Anterior cingulate cortex (tissue), 58 donors: ENCODE measurements at regions not wholly inside any gene's neighbourhood (a gene's known extent, or its start where the extent isn't known, plus 50 kb on each side); places are given as distances from the start of the nearest gene placed in this dataset.
A peak's percentile ranks its signal among the peaks of the same experiment; 100 is the strongest.

Source experiments
- DNase-seq, 58 donors: peaks; one replicate each; lab custom pipeline; 2025; lab: John Stamatoyannopoulos, UW

GRCh38 chr13:34037636-34038540 is 219.9 kb downstream of the RFC3 start:
- DNase-seq: peak in 10 of 58 donors; percentile 2 to 44 (median 8)

- no peak for DNase-seq
These were observed 220.7 kb downstream of the RFC3 start for GRCh38 chr13:34038541-34039068.

DNA sequence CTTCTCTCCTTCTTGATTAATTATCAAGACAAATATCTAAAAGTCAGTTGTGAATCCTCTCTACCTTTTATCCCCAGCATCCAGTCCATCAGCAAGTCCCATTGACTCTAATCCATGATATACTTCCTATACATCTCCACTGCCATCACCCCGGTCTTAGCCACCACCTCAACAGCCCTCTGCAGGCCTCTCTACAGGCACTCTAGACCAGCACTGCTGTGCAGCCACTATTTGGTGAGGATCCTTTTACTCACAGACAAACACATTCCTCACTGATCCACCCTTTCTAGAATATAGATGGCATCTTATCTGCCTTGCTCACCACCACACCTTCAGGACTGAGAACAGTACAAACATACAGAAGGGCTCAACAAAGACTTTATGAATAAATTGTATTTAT is 221.7 kb downstream of the RFC3 start:
- no peak for DNase-seq

DNA sequence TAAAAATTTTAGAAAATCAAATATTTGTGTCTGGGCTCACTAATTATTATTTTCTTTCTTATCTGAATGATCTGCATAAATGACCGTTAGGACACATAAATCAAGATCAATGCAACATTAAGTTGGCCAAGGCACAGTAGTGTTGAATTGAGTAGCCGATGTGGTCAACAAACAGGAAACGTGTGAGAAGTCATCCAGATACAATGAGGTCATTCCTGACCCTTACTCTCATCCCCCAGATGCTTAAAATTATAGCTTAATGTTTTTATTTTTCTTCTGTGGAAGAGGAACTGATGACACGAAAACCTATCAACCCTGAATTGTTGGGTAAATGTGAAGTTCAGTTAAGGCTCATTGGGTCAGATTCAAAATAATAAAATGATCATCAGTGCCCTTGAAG is 222.9 kb downstream of the RFC3 start:
- no peak for DNase-seq

DNA sequence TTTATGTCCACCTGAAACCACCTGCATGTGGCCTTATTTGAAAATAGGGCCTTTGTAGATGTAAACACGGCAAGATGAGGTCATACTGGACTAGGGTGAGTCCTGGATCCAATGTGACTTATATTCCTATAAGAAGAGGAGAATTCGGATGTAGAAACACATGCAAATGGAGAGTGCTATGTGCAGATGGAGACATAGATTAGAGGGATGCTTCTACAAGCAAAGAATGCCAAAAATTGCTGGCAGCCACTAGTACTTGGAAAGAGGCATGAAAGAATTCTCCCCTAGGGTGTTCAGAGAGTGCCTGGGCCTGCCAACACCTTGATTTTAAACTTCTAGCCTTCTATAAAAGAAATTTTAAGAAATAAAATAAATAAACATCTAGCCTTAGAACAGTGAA is 226.1 kb downstream of the RFC3 start:
- DNase-seq: peak in 4 of 58 donors; percentile 6 to 34 (median 15)

- DNase-seq: no peak
These were observed 226.7 kb downstream of the RFC3 start for GRCh38 chr13:34044660-34045080.

GRCh38 chr13:34046457-34046856 is 228.5 kb downstream of the RFC3 start:
- no peak for DNase-seq

- DNase-seq: no peak
These were observed 230.7 kb downstream of the RFC3 start for GRCh38 chr13:34048652-34049051.

DNA sequence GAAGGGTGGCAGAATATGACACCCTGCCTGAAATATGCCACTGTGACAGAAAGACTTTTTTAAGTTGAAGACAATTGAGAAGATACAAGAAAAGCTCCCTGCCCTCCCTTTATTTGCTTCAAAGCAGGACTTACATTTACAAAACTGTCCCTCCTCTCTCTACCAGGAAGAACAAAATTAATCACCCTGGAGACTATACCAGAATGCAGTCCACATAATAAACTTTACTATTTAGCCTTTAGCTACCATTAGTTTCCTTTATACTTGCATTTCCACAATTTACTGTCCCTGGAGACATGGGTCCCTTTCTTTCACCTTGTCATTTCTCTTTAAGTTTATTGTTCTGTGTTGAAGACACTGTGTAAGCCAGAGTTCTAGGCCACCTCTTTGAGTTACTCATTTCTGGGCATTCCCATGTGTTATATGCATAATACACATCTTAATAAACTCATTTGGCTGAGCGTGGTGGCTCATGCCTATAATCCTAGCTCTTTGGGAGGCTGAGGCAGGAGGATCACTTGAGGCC is 238.8 kb downstream of the RFC3 start:
- no peak for DNase-seq

DNA sequence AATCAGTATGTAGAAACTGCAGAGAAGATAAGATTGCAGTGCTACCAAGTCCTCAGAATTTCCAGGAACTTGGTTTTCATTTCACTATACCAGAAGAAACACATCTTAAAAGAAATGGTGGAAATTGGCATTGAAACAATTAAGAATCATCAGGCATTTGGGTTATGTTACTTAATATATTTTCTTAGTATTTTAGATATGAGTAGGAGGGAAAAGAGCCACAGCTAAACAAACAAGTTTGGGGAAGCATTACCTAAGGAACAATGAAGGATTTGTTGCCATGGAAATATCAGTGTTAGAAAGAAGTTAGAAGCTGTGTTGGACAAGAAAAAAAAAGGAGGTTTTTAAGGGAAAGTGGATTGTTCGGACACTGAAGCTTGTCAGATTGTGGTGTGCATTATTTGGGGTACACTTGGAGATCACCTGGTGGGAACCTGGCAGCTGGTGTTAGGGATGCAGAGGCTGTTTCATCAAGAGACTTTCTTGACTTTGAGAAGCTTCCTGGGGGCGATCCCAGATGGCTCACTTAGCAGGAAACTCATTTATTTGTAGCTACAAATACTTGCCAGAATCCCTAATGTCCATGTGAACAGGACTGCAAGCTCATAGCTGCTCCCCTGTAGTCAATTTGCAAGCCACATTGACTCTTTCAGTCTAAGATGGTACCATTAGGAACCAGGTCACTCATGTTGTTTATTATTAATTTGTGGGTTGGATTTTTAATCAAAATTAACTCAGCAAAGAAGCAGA is 246.7 kb downstream of the RFC3 start:
- DNase-seq: peak in 1 of 58 donors; percentile 9

DNA sequence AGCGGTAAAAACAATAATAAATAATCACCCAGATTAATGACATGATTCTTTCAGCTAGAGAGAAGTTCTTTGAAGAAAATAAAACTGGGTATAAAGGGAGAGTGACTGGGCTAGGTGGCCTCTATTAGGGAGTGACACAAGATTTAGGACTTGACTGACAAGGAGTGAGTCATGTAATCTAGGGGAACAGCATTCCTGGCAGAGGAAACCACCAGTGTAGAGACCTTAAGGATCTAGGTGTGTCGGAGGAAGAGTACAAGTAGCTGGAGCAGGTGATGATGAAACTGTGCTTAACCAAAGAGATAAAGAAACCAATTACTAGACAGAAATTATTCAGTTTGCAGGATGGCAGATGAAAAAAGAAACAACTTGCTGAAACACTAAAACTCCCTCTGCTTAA is 248.0 kb downstream of the RFC3 start:
- no peak for DNase-seq

DNA sequence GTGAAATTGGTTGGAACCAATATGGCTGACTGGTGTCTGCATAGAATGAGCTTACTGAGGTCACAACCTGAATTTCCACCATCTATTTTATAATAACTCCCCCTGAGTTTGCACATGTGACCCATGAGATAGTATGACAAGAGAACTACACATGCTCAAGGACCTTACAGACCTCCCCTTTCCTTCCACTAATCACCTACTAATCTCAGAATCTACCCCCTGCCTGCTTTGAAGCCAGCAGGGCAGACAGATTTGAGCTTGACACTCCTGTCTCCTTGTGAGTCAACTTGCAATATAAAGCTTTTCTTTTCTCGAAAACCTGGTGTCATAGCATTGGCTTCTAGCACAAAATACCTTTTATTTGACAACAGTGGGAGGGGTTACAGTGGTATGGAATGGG is 248.4 kb downstream of the RFC3 start:
- no peak for DNase-seq

GRCh38 chr13:34070006-34070405 is 252.1 kb downstream of the RFC3 start:
- DNase-seq: no peak

- DNase-seq: no peak
These were observed 252.8 kb downstream of the RFC3 start for GRCh38 chr13:34070544-34071303.

- DNase-seq: no peak
These were observed 258.4 kb downstream of the RFC3 start for GRCh38 chr13:34076319-34076718.

DNA sequence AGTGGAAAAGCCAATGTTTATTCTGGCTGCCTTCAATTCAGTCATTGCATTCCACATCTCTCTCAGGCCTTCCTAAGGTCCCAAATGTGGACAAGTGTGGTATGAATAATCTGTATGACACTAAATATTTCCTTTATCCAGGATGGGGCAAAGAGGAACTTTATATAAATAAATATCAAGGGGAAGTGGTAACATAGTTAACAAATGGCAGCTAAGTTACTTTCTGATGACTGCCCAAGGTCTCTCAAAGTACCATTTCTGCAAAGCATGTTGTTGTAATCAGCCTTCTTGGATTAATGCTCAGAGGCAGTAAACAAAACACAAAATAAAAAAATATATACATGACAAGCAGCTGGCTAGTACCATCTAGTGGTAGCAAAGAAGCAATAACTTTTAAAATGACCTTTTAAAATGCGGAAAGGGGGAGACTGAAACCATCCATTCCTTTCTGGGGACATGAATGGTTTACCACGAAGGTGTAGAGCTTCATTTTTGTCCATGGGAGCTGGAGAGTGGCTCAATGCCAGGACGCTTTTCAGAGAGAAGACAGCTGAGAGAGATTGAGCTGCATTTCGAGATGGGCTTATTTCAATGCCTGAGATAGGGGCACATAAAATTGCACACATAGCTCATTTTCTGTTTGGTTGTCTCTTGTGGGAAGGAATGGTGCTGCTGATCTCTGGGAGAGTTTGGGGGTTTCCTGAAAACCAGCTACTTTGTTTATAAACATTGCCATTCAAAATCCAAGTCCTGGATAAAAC is 259.2 kb downstream of the RFC3 start:
- peak in 1 of 58 donors; percentile 5 for DNase-seq

DNA sequence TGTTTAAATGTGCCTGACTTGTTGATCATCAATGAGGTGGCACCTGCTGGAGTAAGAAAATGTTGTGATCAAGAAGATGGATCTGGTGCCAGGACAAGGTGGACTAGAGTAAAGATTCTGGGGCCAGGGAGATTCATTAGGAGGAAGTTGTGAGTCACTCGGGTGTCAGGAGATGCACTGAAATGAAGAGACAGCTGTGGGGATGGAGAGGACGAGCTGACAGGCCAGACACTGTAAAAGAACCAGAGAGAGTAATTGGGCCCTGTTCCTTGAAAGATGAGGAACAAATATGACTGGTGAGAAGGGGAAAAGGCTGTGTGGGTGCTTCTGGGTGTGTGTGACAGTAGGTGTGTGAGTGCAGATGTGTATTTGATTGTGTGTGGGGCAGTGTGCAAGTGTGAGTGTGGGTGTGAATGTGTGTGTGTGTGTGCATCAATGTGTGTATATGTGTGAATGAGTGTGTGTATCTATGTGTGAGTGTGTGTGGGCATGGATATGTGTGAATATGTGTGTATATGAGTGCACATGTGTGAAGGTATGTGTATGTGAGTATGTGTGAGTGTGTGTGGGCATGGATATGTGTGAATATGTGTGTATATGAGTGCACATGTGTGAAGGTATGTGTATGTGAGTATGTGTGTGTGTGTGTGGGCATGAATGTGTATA is 260.5 kb downstream of the RFC3 start:
- DNase-seq: no peak

- no peak for DNase-seq
These were observed 267.3 kb downstream of the RFC3 start for GRCh38 chr13:34085204-34085603.

GRCh38 chr13:34086281-34086680 is 268.3 kb downstream of the RFC3 start:
- DNase-seq: no peak
